ENCODE measurements at regions not wholly inside any gene's neighbourhood (a gene's known extent, or its start where the extent isn't known, plus 50 kb on each side); places are given as distances from the start of the nearest gene placed in this dataset.

GRCh38 chr7:156204820-156205219, 392.6 kb upstream of the SHH start:
- intact Hi-C loops (cut with micrococcal nuclease): no loop called here
- H3K4me3 ChIP-seq (ENCODE audit: low read length): no peak overlapping the region
- 86% methylated on average over 6 of the region's 6 CpGs for WGBS (ENCODE audit: insufficient coverage)
- no peaks in the 10 kb centered on the region for H3K9me3 Mint-ChIP-seq
- H3K27me3 Mint-ChIP-seq (ENCODE audit: low read depth in 2 of 2): no peaks in the 10 kb centered on the region
- no peaks in the 10 kb centered on the region for H3K27me3 ChIP-seq (ENCODE audit: control insufficient read depth, insufficient read depth, low read length)
- DNase-seq (no peak), ATAC-seq (no peak)
- H3K4me1 Mint-ChIP-seq: no peaks in the 10 kb centered on the region
- no peak for TF ChIP-seq CTCF (IDR thresholded peaks at IDR 0.05)
- no peaks in the 10 kb centered on the region for H3K36me3 ChIP-seq (ENCODE audit: control insufficient read depth, insufficient read depth, low read length)
- no peaks in the 10 kb centered on the region for H3K4me1 ChIP-seq (ENCODE audit: control insufficient read depth, insufficient read depth, low read length)
- no peak overlapping the region for H3K27ac Mint-ChIP-seq
- H3K4me3 Mint-ChIP-seq: no peak overlapping the region
- no peaks in the 10 kb centered on the region for H3K9me3 ChIP-seq (ENCODE audit: control insufficient read depth, insufficient read depth, low read length)
- no peak overlapping the region for H3K27ac ChIP-seq (ENCODE audit: low read length)
- no peaks in the 10 kb centered on the region for H3K36me3 Mint-ChIP-seq

GRCh38 chr7:156203923-156204322, 391.7 kb upstream of the SHH start:
- no peaks in the 10 kb centered on the region for H3K27me3 Mint-ChIP-seq (ENCODE audit: low read depth in 2 of 2)
- H3K4me1 Mint-ChIP-seq: no peaks in the 10 kb centered on the region
- intact Hi-C loops (cut with micrococcal nuclease): no loop called here
- no peaks in the 10 kb centered on the region for H3K4me1 ChIP-seq (ENCODE audit: control insufficient read depth, insufficient read depth, low read length)
- H3K4me3 Mint-ChIP-seq: no peak overlapping the region
- H3K4me3 ChIP-seq (ENCODE audit: low read length): no peak overlapping the region
- no peaks in the 10 kb centered on the region for H3K9me3 Mint-ChIP-seq
- H3K36me3 Mint-ChIP-seq: no peaks in the 10 kb centered on the region
- TF ChIP-seq CTCF (IDR thresholded peaks at IDR 0.05): no peak
- WGBS (ENCODE audit: insufficient coverage): 94% methylated on average over 10 of the region's 10 CpGs
- no peak overlapping the region for H3K27ac Mint-ChIP-seq
- no peaks in the 10 kb centered on the region for H3K27me3 ChIP-seq (ENCODE audit: control insufficient read depth, insufficient read depth, low read length)
- no peak for ATAC-seq
- no peak for DNase-seq
- H3K27ac ChIP-seq (ENCODE audit: low read length): no peak overlapping the region
- no peaks in the 10 kb centered on the region for H3K36me3 ChIP-seq (ENCODE audit: control insufficient read depth, insufficient read depth, low read length)
- no peaks in the 10 kb centered on the region for H3K9me3 ChIP-seq (ENCODE audit: control insufficient read depth, insufficient read depth, low read length)

- no peaks in the 10 kb centered on the region for H3K27me3 ChIP-seq (ENCODE audit: control insufficient read depth, insufficient read depth, low read length)
- Mint-ChIP-seq H3K9me3 (no peaks in the 10 kb centered on the region), H3K4me1 (no peaks in the 10 kb centered on the region), H3K27me3 (ENCODE audit: low read depth in 2 of 2) (no peaks in the 10 kb centered on the region), H3K36me3 (no peaks in the 10 kb centered on the region), H3K4me3 (no peak overlapping the region), H3K27ac (no peak overlapping the region)
- no peak overlapping the region for H3K27ac ChIP-seq (ENCODE audit: low read length)
- no peak overlapping the region for H3K4me3 ChIP-seq (ENCODE audit: low read length)
- WGBS (ENCODE audit: insufficient coverage): 91% methylated on average over 9 of the region's 9 CpGs
- ATAC-seq (no peak), DNase-seq (no peak)
- H3K36me3 ChIP-seq (ENCODE audit: control insufficient read depth, insufficient read depth, low read length): no peaks in the 10 kb centered on the region
- no peaks in the 10 kb centered on the region for H3K4me1 ChIP-seq (ENCODE audit: control insufficient read depth, insufficient read depth, low read length)
- intact Hi-C loops (cut with micrococcal nuclease): no loop called here
- no peaks in the 10 kb centered on the region for H3K9me3 ChIP-seq (ENCODE audit: control insufficient read depth, insufficient read depth, low read length)
- TF ChIP-seq CTCF (IDR thresholded peaks at IDR 0.05): no peak
Measured at GRCh38 chr7:156198277-156198676, 386.0 kb upstream of the SHH start.

- intact Hi-C loops (cut with micrococcal nuclease): no loop called here
- Mint-ChIP-seq H3K4me3 (no peak overlapping the region), H3K9me3 (no peaks in the 10 kb centered on the region), H3K27ac (no peak overlapping the region), H3K4me1 (no peaks in the 10 kb centered on the region), H3K36me3 (no peaks in the 10 kb centered on the region), H3K27me3 (ENCODE audit: low read depth in 2 of 2) (no peaks in the 10 kb centered on the region)
- ATAC-seq (no peak), DNase-seq (no peak)
- no peak overlapping the region for H3K4me3 ChIP-seq (ENCODE audit: low read length)
- no peaks in the 10 kb centered on the region for H3K27me3 ChIP-seq (ENCODE audit: control insufficient read depth, insufficient read depth, low read length)
- whole genome bisulfite sequencing (ENCODE audit: insufficient coverage): 65% methylated on average over 13 of the region's 13 CpGs
- H3K27ac ChIP-seq (ENCODE audit: low read length): no peak overlapping the region
- no peaks in the 10 kb centered on the region for H3K4me1 ChIP-seq (ENCODE audit: control insufficient read depth, insufficient read depth, low read length)
- no peaks in the 10 kb centered on the region for H3K9me3 ChIP-seq (ENCODE audit: control insufficient read depth, insufficient read depth, low read length)
- no peaks in the 10 kb centered on the region for H3K36me3 ChIP-seq (ENCODE audit: control insufficient read depth, insufficient read depth, low read length)
- TF ChIP-seq CTCF (IDR thresholded peaks at IDR 0.05): no peak
Measured at GRCh38 chr7:156196649-156197048, 384.4 kb upstream of the SHH start.

Data from natural killer cell (primary cell).